ENCODE measurements at regions not wholly inside any gene's neighbourhood (a gene's known extent, or its start where the extent isn't known, plus 50 kb on each side); places are given as distances from the start of the nearest gene placed in this dataset.
"Not testable (repeated sequence)": the region's sequence is repeated elsewhere in the genome, so short reads cannot be mapped to it uniquely, and the experiment has no call there.

GRCh38 chr20:48246061-48246790 is 460.9 kb upstream of the SULF2 start:
- no peak for DNase-seq (ENCODE audit: low read depth in 2 of 3, low spot score in 1 of 3)

GRCh38 chr20:48242623-48243022 is 457.3 kb upstream of the SULF2 start:
- DNase-seq (ENCODE audit: low read depth in 2 of 3, low spot score in 1 of 3) = no peak

- DNase-seq (ENCODE audit: low read depth in 2 of 3, low spot score in 1 of 3) = no peak
These were observed 456.2 kb upstream of the SULF2 start for GRCh38 chr20:48241482-48241881.

- DNase-seq (ENCODE audit: low read depth in 2 of 3, low spot score in 1 of 3) = no peak
These were observed 453.5 kb upstream of the SULF2 start for GRCh38 chr20:48238781-48239180.

- no peak for DNase-seq (ENCODE audit: low read depth in 2 of 3, low spot score in 1 of 3)
These were observed 453.0 kb upstream of the SULF2 start for GRCh38 chr20:48238326-48238725.

GRCh38 chr20:48236000-48236970 is 451.0 kb upstream of the SULF2 start:
- DNase-seq (ENCODE audit: low read depth in 2 of 3, low spot score in 1 of 3) = no peak

- DNase-seq (ENCODE audit: low read depth in 2 of 3, low spot score in 1 of 3) = no peak
These were observed 449.7 kb upstream of the SULF2 start for GRCh38 chr20:48234951-48235350.

- DNase-seq (ENCODE audit: low read depth in 2 of 3, low spot score in 1 of 3) = no peak
These were observed 446.1 kb upstream of the SULF2 start for GRCh38 chr20:48231253-48231930.

GRCh38 chr20:48230216-48230615 is 444.9 kb upstream of the SULF2 start:
- no peak for DNase-seq (ENCODE audit: low read depth in 2 of 3, low spot score in 1 of 3)

GRCh38 chr20:48227381-48227780 is 442.1 kb upstream of the SULF2 start:
- no peak for DNase-seq (ENCODE audit: low read depth in 2 of 3, low spot score in 1 of 3)

- no peak for DNase-seq (ENCODE audit: low read depth in 2 of 3, low spot score in 1 of 3)
These were observed 441.4 kb upstream of the SULF2 start for GRCh38 chr20:48226642-48227041.

- DNase-seq (ENCODE audit: low read depth in 2 of 3, low spot score in 1 of 3) = no peak
These were observed 439.3 kb upstream of the SULF2 start for GRCh38 chr20:48224533-48225050.

GRCh38 chr20:48223715-48224114 is 438.4 kb upstream of the SULF2 start:
- no peak for DNase-seq (ENCODE audit: low read depth in 2 of 3, low spot score in 1 of 3)

- no peak for DNase-seq (ENCODE audit: low read depth in 2 of 3, low spot score in 1 of 3)
These were observed 437.4 kb upstream of the SULF2 start for GRCh38 chr20:48222595-48223180.

- no peak for DNase-seq (ENCODE audit: low read depth in 2 of 3, low spot score in 1 of 3)
These were observed 434.9 kb upstream of the SULF2 start for GRCh38 chr20:48220033-48220633.

GRCh38 chr20:48219306-48219705 is 434.0 kb upstream of the SULF2 start:
- DNase-seq (ENCODE audit: low read depth in 2 of 3, low spot score in 1 of 3) = no peak

GRCh38 chr20:48217190-48217589 is 431.9 kb upstream of the SULF2 start:
- no peak for DNase-seq (ENCODE audit: low read depth in 2 of 3, low spot score in 1 of 3)

- DNase-seq (ENCODE audit: low read depth in 2 of 3, low spot score in 1 of 3) = no peak
These were observed 430.3 kb upstream of the SULF2 start for GRCh38 chr20:48215536-48215935.

- no peak for DNase-seq (ENCODE audit: low read depth in 2 of 3, low spot score in 1 of 3)
These were observed 429.3 kb upstream of the SULF2 start for GRCh38 chr20:48214601-48215000.

GRCh38 chr20:48213635-48214034 is 428.4 kb upstream of the SULF2 start:
- not testable (repeated sequence) for DNase-seq (ENCODE audit: low read depth in 2 of 3, low spot score in 1 of 3)
